Left ventricle myocardium inferior (tissue), 1 donor: ENCODE measurements at regions not wholly inside any gene's neighbourhood (a gene's known extent, or its start where the extent isn't known, plus 50 kb on each side); places are given as distances from the start of the nearest gene placed in this dataset.

Experiments used
- DNase-seq: peaks from one replicate; pipeline ENCODE4 v3.0.0-alpha.2; 2020
- H3K27ac ChIP-seq: fragments of 200-600 bp; replicated peaks from 2 replicates; pipeline ENCODE4 v1.8.0; 2021
- H3K27me3 ChIP-seq: fragments of 200-600 bp; 2 replicates; pipeline ENCODE4 v1.8.0; 2021; ENCODE audit warnings: low read depth
- H3K36me3 ChIP-seq: fragments of 200-600 bp; 2 replicates; pipeline ENCODE4 v1.8.0; 2021
- H3K4me1 ChIP-seq: fragments of 200-600 bp; 2 replicates; pipeline ENCODE4 v1.8.0; 2021
- H3K4me3 ChIP-seq: fragments of 200-600 bp; 2 replicates; pipeline ENCODE4 v1.8.0; 2021; ENCODE audit warnings: mild to moderate bottlenecking, moderate library complexity
- H3K9me3 ChIP-seq: fragments of 200-600 bp; replicated peaks from 2 replicates; pipeline ENCODE4 v1.8.0; 2021
- CTCF ChIP-seq: fragments of 200-600 bp; IDR thresholded peaks from 2 replicates; pipeline ENCODE4 v1.8.0; 2021; ENCODE audit warnings: antibody characterized with exemption, mild to moderate bottlenecking, borderline replicate concordance
- intact Hi-C: fragments of 100-400 bp; cut with micrococcal nuclease; formaldehyde crosslinking; loops from one replicate; pipeline ENCODE4 v1.11.0; 2022
- donor health status: DM: no; HTN: yes; CAD: no; lungs with severe emphysema.

DNA sequence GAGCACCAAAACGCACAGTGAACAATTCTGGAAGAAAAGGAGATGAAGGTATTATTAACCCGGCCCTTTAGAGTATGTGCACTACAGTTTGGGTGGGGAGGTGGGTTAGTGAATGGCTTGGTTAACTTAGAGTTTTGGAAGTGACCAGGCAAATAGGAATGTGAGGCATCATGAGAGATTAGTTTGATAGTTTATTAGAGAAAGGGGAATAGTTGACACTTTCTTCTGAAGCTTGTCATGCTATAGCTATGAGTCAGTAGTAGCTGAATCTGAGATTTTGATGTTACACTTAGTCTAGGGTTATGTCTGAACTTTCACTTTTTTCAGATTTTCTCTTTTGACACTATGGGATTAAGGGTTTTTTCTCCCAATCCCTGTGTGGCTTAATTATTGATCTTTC is 567.2 kb downstream of the SNAPC1 start:
- intact Hi-C loops, result no loop called here
- TF ChIP-seq CTCF, result no peak

GRCh38 chr14:62347562-62348011 is 585.4 kb downstream of the SNAPC1 start:
- intact Hi-C loops, result no loop called here
- H3K27ac ChIP-seq, result no peak overlapping the region
- H3K9me3 ChIP-seq, result peaks cover 14% of the 10 kb centered on the region
- H3K36me3 ChIP-seq, result no peaks in the 10 kb centered on the region
- TF ChIP-seq CTCF, result no peak
- DNase-seq, result no peak
- H3K4me1 ChIP-seq, result no peaks in the 10 kb centered on the region
- no peaks in the 10 kb centered on the region for H3K27me3 ChIP-seq
- no peak overlapping the region for H3K4me3 ChIP-seq

More for the DNA sequence above, 567.2 kb downstream of the SNAPC1 start:
- Histone ChIP-seq H3K36me3 (no peaks in the 10 kb centered on the region), H3K4me3 (no peak overlapping the region), H3K9me3 (peaks cover 47% of the 10 kb centered on the region), H3K27me3 (no peaks in the 10 kb centered on the region), H3K4me1 (no peaks in the 10 kb centered on the region), H3K27ac (no peak overlapping the region)
- no peak for DNase-seq

DNA sequence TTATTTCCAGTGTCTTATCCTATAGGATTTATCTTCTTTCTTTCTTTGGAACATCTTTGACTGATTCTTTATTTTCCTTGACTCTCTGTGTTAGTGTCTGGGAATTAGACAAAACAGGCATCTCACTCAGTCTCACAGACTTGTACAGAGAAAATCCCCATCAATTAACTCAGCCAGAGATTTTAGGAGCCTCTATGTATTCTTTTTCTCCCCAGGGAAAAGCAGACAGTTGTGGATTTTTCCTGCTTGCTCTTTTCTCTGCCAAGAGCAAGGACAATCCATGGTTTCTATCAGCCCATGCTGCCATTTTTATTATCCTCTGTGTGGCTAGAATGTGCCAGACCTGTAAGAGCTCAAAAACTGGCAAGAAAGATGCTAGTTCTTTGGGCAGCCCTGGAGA is 595.1 kb downstream of the SNAPC1 start:
- Histone ChIP-seq H3K36me3 (no peaks in the 10 kb centered on the region), H3K4me1 (no peaks in the 10 kb centered on the region), H3K9me3 (peaks cover 56% of the 10 kb centered on the region), H3K4me3 (no peak overlapping the region), H3K27me3 (no peaks in the 10 kb centered on the region), H3K27ac (no peak overlapping the region)
- TF ChIP-seq CTCF, result no peak
- intact Hi-C loops, result no loop called here
- DNase-seq, result no peak

- Histone ChIP-seq H3K4me1 (no peaks in the 10 kb centered on the region), H3K9me3 (peaks cover 11% of the 10 kb centered on the region), H3K27ac (no peak overlapping the region), H3K27me3 (no peaks in the 10 kb centered on the region), H3K4me3 (no peak overlapping the region), H3K36me3 (no peaks in the 10 kb centered on the region)
- intact Hi-C loops, result no loop called here
- TF ChIP-seq CTCF, result no peak
- DNase-seq, result no peak
Measured at GRCh38 chr14:62364161-62364560, 601.9 kb downstream of the SNAPC1 start.

DNA sequence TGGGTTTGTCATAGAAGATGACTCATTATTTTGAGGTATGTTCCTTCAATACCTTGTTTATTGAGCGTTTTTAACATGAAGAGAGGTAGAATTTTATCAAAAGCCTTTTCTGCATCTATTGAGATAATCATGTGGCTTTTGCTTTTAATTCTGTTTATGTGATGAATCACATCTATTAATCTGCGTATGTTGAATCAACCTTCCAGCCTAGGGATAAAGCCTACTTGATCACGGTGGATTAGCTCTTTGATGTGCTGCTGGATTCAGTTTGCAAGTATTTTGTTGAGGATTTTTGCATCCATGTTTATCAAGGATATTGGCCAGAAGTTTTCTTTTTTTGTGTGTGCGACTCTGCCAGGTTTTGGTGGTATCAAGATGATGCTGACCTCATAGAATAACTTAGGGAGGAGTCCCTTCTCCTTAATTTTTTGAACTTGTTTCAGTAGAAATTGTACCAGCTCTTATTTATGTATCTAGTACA is 602.6 kb downstream of the SNAPC1 start:
- H3K9me3 ChIP-seq, result peaks cover 11% of the 10 kb centered on the region
- no peak for TF ChIP-seq CTCF
- no peak overlapping the region for H3K27ac ChIP-seq
- H3K4me3 ChIP-seq, result no peak overlapping the region
- DNase-seq, result no peak
- H3K27me3 ChIP-seq, result no peaks in the 10 kb centered on the region
- no peaks in the 10 kb centered on the region for H3K36me3 ChIP-seq
- H3K4me1 ChIP-seq, result no peaks in the 10 kb centered on the region
- intact Hi-C loops, result no loop called here
